CD4-positive, CD25-positive, alpha-beta regulatory T cell (primary cell): ENCODE measurements at regions not wholly inside any gene's neighbourhood (a gene's known extent, or its start where the extent isn't known, plus 50 kb on each side); places are given as distances from the start of the nearest gene placed in this dataset.

Experiments used
- ATAC-seq, 2 donors: fragments of 150-1000 bp; cut with Tn5 transposase; one replicate each; pipeline ENCODE4 v1.10.0; 2021; ENCODE audit warnings: low read depth in 2 of 2, moderate number of reproducible peaks in 2 of 2, moderate library complexity in 1 of 2
- DNase-seq, 3 donors: peaks; one replicate each; pipeline versions ENCODE4 v3.0.0 to v3.0.0-alpha.2; 2012 to 2022; ENCODE audit warnings: mixed read lengths in 1 of 3
- H3K27ac ChIP-seq: one replicate; pipeline ENCODE4 v1.7.0; 2013; ENCODE audit warnings: mild to moderate bottlenecking, low read length; ENCODE audit not compliant: insufficient read depth, poor library complexity, severe bottlenecking
- H3K27me3 ChIP-seq: one replicate; pipeline ENCODE4 v1.7.0; 2013; ENCODE audit warnings: low read length; ENCODE audit not compliant: control insufficient read depth, insufficient read depth
- H3K36me3 ChIP-seq: one replicate; pipeline ENCODE4 v1.7.0; 2013; ENCODE audit warnings: mild to moderate bottlenecking, low read length, moderate library complexity; ENCODE audit not compliant: control insufficient read depth, insufficient read depth
- H3K4me1 ChIP-seq: 2 replicates; pipeline ENCODE4 v1.7.0; 2013; ENCODE audit warnings: mild to moderate bottlenecking, low read length; ENCODE audit not compliant: insufficient read depth, control insufficient read depth, poor library complexity, severe bottlenecking
- H3K4me3 ChIP-seq: one replicate; pipeline ENCODE4 v1.7.0; 2013; ENCODE audit warnings: low read depth, mild to moderate bottlenecking, low read length, moderate library complexity
- H3K9me3 ChIP-seq, 2 experiments: 1 replicate in 1 of 2; 2 replicates in 1 of 2; pipeline ENCODE4 v1.7.0; 2013; ENCODE audit warnings: low read length in 2 of 2, mild to moderate bottlenecking in 1 of 2, moderate library complexity in 1 of 2; ENCODE audit not compliant: control insufficient read depth in 2 of 2
- H3K27ac Mint-ChIP-seq, 3 donors: one replicate each; pipeline ENCODE4 v1.8.0; 2020 to 2022; ENCODE audit warnings: mild to moderate bottlenecking in 3 of 3, mixed read lengths in 3 of 3, moderate library complexity in 2 of 3
- H3K27me3 Mint-ChIP-seq: one replicate; pipeline ENCODE4 v1.8.0; 2022; ENCODE audit warnings: mild to moderate bottlenecking, mixed read lengths
- H3K36me3 Mint-ChIP-seq: one replicate; pipeline ENCODE4 v1.8.0; 2020; ENCODE audit warnings: mixed read lengths
- H3K4me1 Mint-ChIP-seq, 4 donors: one replicate each; pipeline ENCODE4 v1.8.0; 2020 to 2022; ENCODE audit warnings: mixed read lengths in 4 of 4, mild to moderate bottlenecking in 1 of 4
- H3K4me3 Mint-ChIP-seq, 4 donors: one replicate each; pipeline ENCODE4 v1.8.0; 2020 to 2022; ENCODE audit warnings: mild to moderate bottlenecking in 4 of 4, mixed read lengths in 4 of 4, moderate library complexity in 3 of 4
- H3K9me3 Mint-ChIP-seq, 7 donors: one replicate each; pipeline ENCODE4 v1.8.0; 2020 to 2022; ENCODE audit warnings: mixed read lengths in 7 of 7, mild to moderate bottlenecking in 3 of 7, moderate library complexity in 2 of 7

- Histone ChIP-seq H3K4me3 (no peak overlapping the region), H3K27me3 (peaks cover 4% of the 10 kb centered on the region), H3K36me3 (no peaks in the 10 kb centered on the region), H3K27ac (no peak overlapping the region), H3K9me3 (no peaks in the 10 kb centered on the region), H3K4me1 (no peaks in the 10 kb centered on the region)
- H3K4me1 Mint-ChIP-seq = no peaks in the 10 kb centered on the region
- no peaks in the 10 kb centered on the region for H3K36me3 Mint-ChIP-seq
- no peak for ATAC-seq
- no peak overlapping the region for H3K4me3 Mint-ChIP-seq
- DNase-seq = no peak
- no peak overlapping the region for H3K27ac Mint-ChIP-seq
- H3K9me3 Mint-ChIP-seq = peaks cover 0 to 6% (median 0%) of the 10 kb centered on the region in 7 donors
- H3K27me3 Mint-ChIP-seq = peaks cover 6% of the 10 kb centered on the region
These were observed 210.3 kb upstream of the ONECUT1 start for GRCh38 chr15:53000409-53000808.

- ATAC-seq (no peak), DNase-seq (no peak)
- Mint-ChIP-seq H3K27ac (no peak overlapping the region), H3K36me3 (no peaks in the 10 kb centered on the region), H3K9me3 (peaks cover 2 to 25% (median 9%) of the 10 kb centered on the region in 7 donors), H3K27me3 (peaks cover 4% of the 10 kb centered on the region), H3K4me3 (no peak overlapping the region), H3K4me1 (no peaks in the 10 kb centered on the region)
- Histone ChIP-seq H3K9me3 (no peaks in the 10 kb centered on the region), H3K4me3 (no peak overlapping the region), H3K36me3 (no peaks in the 10 kb centered on the region), H3K4me1 (no peaks in the 10 kb centered on the region), H3K27ac (no peak overlapping the region), H3K27me3 (peaks cover 4% of the 10 kb centered on the region)
These were observed 207.0 kb upstream of the ONECUT1 start for GRCh38 chr15:52997123-52997522.

GRCh38 chr15:52994290-52994689 lies 204.2 kb upstream of the ONECUT1 start:
- Mint-ChIP-seq H3K27ac (no peak overlapping the region), H3K4me1 (no peaks in the 10 kb centered on the region), H3K4me3 (no peak overlapping the region), H3K36me3 (no peaks in the 10 kb centered on the region), H3K9me3 (peaks cover 2 to 27% (median 9%) of the 10 kb centered on the region in 7 donors), H3K27me3 (peaks cover 4% of the 10 kb centered on the region)
- Histone ChIP-seq H3K27ac (no peak overlapping the region), H3K4me3 (no peak overlapping the region), H3K36me3 (no peaks in the 10 kb centered on the region), H3K9me3 (no peaks in the 10 kb centered on the region), H3K4me1 (no peaks in the 10 kb centered on the region), H3K27me3 (peaks cover 4% of the 10 kb centered on the region)
- ATAC-seq = no peak
- no peak for DNase-seq

GRCh38 chr15:52984507-52984906 lies 194.4 kb upstream of the ONECUT1 start:
- ATAC-seq (no peak), DNase-seq (no peak)
- no peaks in the 10 kb centered on the region for H3K36me3 ChIP-seq
- H3K4me3 Mint-ChIP-seq = no peak overlapping the region
- H3K4me3 ChIP-seq = no peak overlapping the region
- H3K4me1 Mint-ChIP-seq = peaks cover 0 to 3% (median 0%) of the 10 kb centered on the region in 4 donors
- no peaks in the 10 kb centered on the region for H3K27me3 Mint-ChIP-seq
- H3K36me3 Mint-ChIP-seq = no peaks in the 10 kb centered on the region
- H3K9me3 ChIP-seq = no peaks in the 10 kb centered on the region
- no peak overlapping the region for H3K27ac ChIP-seq
- H3K9me3 Mint-ChIP-seq = no peaks in the 10 kb centered on the region
- H3K27me3 ChIP-seq = peaks cover 2% of the 10 kb centered on the region
- H3K27ac Mint-ChIP-seq = no peak overlapping the region
- H3K4me1 ChIP-seq = no peaks in the 10 kb centered on the region

GRCh38 chr15:52980446-52980845 lies 190.3 kb upstream of the ONECUT1 start:
- Mint-ChIP-seq H3K4me3 (peak overlapping the region in 1 of 4 donors; percentile 38), H3K27ac (no peak overlapping the region), H3K4me1 (peaks cover 0 to 3% (median 0%) of the 10 kb centered on the region in 4 donors), H3K36me3 (no peaks in the 10 kb centered on the region), H3K9me3 (no peaks in the 10 kb centered on the region), H3K27me3 (peaks cover 4% of the 10 kb centered on the region)
- ATAC-seq = no peak
- no peak for DNase-seq
- Histone ChIP-seq H3K27ac (no peak overlapping the region), H3K27me3 (peaks cover 2% of the 10 kb centered on the region), H3K4me1 (no peaks in the 10 kb centered on the region), H3K9me3 (no peaks in the 10 kb centered on the region), H3K4me3 (no peak overlapping the region), H3K36me3 (no peaks in the 10 kb centered on the region)

- no peaks in the 10 kb centered on the region for H3K9me3 Mint-ChIP-seq
- no peaks in the 10 kb centered on the region for H3K36me3 Mint-ChIP-seq
- Histone ChIP-seq H3K36me3 (no peaks in the 10 kb centered on the region), H3K4me3 (no peak overlapping the region), H3K27ac (no peak overlapping the region), H3K9me3 (no peaks in the 10 kb centered on the region), H3K4me1 (no peaks in the 10 kb centered on the region), H3K27me3 (no peaks in the 10 kb centered on the region)
- H3K4me3 Mint-ChIP-seq = no peak overlapping the region
- H3K4me1 Mint-ChIP-seq = peaks cover 0 to 3% (median 0%) of the 10 kb centered on the region in 4 donors
- H3K27me3 Mint-ChIP-seq = peaks cover 4% of the 10 kb centered on the region
- no peak for DNase-seq
- H3K27ac Mint-ChIP-seq = no peak overlapping the region
- no peak for ATAC-seq
These were observed 186.5 kb upstream of the ONECUT1 start for GRCh38 chr15:52976516-52977075.

- no peak for DNase-seq
- Mint-ChIP-seq H3K27me3 (peaks cover 4% of the 10 kb centered on the region), H3K4me3 (no peak overlapping the region), H3K9me3 (peaks cover 0 to 2% (median 0%) of the 10 kb centered on the region in 7 donors), H3K4me1 (no peaks in the 10 kb centered on the region), H3K36me3 (no peaks in the 10 kb centered on the region), H3K27ac (no peak overlapping the region)
- Histone ChIP-seq H3K36me3 (no peaks in the 10 kb centered on the region), H3K4me1 (no peaks in the 10 kb centered on the region), H3K4me3 (no peak overlapping the region), H3K9me3 (no peaks in the 10 kb centered on the region), H3K27ac (no peak overlapping the region), H3K27me3 (no peaks in the 10 kb centered on the region)
- no peak for ATAC-seq
These were observed 185.9 kb upstream of the ONECUT1 start for GRCh38 chr15:52975941-52976449.

- Histone ChIP-seq H3K36me3 (no peaks in the 10 kb centered on the region), H3K27me3 (peaks cover 2% of the 10 kb centered on the region), H3K4me3 (no peak overlapping the region), H3K27ac (no peak overlapping the region), H3K4me1 (no peaks in the 10 kb centered on the region), H3K9me3 (no peaks in the 10 kb centered on the region)
- Mint-ChIP-seq H3K27ac (no peak overlapping the region), H3K27me3 (peaks cover 5% of the 10 kb centered on the region), H3K4me1 (no peaks in the 10 kb centered on the region), H3K4me3 (no peak overlapping the region), H3K36me3 (no peaks in the 10 kb centered on the region), H3K9me3 (peaks cover 0 to 4% (median 0%) of the 10 kb centered on the region in 7 donors)
- no peak for ATAC-seq
- no peak for DNase-seq
These were observed 173.7 kb upstream of the ONECUT1 start for GRCh38 chr15:52963865-52964264.
